Progenitor cell of endocrine pancreas (in vitro differentiated cells): ENCODE measurements at regions not wholly inside any gene's neighbourhood (a gene's known extent, or its start where the extent isn't known, plus 50 kb on each side); places are given as distances from the start of the nearest gene placed in this dataset.

Experiments used
- DNase-seq: peaks from one replicate; pipeline ENCODE4 v3.0.0; 2021; ENCODE audit warnings: low spot score; ENCODE audit not compliant: unreplicated experiment
- H3K27ac Mint-ChIP-seq: 2 replicates; pipeline ENCODE4 v1.8.0; 2021; ENCODE audit warnings: mild to moderate bottlenecking, moderate library complexity, mixed read lengths
- H3K27me3 Mint-ChIP-seq: 2 replicates; pipeline ENCODE4 v1.8.0; 2021; ENCODE audit warnings: mixed read lengths
- H3K36me3 Mint-ChIP-seq: 2 replicates; pipeline ENCODE4 v1.8.0; 2022; ENCODE audit warnings: mixed read lengths; ENCODE audit not compliant: insufficient read depth
- H3K4me1 Mint-ChIP-seq: 2 replicates; pipeline ENCODE4 v1.8.0; 2021; ENCODE audit warnings: low read depth, mixed read lengths
- H3K4me3 Mint-ChIP-seq: 2 replicates; pipeline ENCODE4 v1.8.0; 2021; ENCODE audit warnings: low read depth, mild to moderate bottlenecking, moderate library complexity, mixed read lengths
- H3K9me3 Mint-ChIP-seq: 2 replicates; pipeline ENCODE4 v1.8.0; 2021; ENCODE audit warnings: low read depth, mixed read lengths
- TF ChIP-seq, protein P1 (sequence below): fragments of 200-600 bp; sonication (generic); IDR thresholded peaks from one replicate; pipeline ENCODE4 v1.5.0; 2021; ENCODE audit warnings: antibody characterized with exemption, mild to moderate bottlenecking; ENCODE audit not compliant: unreplicated experiment

- no peak overlapping the region for H3K4me3 Mint-ChIP-seq
- no peaks in the 10 kb centered on the region for H3K4me1 Mint-ChIP-seq
- no peaks in the 10 kb centered on the region for H3K9me3 Mint-ChIP-seq
These were observed 314.0 kb upstream of the SMARCA2 start for GRCh38 chr9:1701113-1701512.

GRCh38 chr9:1702701-1703100 is 312.4 kb upstream of the SMARCA2 start:
- H3K27me3 Mint-ChIP-seq: no peaks in the 10 kb centered on the region

More at GRCh38 chr9:1701113-1701512, 314.0 kb upstream of the SMARCA2 start:
- DNase-seq: no peak
- TF ChIP-seq, protein P1, sequence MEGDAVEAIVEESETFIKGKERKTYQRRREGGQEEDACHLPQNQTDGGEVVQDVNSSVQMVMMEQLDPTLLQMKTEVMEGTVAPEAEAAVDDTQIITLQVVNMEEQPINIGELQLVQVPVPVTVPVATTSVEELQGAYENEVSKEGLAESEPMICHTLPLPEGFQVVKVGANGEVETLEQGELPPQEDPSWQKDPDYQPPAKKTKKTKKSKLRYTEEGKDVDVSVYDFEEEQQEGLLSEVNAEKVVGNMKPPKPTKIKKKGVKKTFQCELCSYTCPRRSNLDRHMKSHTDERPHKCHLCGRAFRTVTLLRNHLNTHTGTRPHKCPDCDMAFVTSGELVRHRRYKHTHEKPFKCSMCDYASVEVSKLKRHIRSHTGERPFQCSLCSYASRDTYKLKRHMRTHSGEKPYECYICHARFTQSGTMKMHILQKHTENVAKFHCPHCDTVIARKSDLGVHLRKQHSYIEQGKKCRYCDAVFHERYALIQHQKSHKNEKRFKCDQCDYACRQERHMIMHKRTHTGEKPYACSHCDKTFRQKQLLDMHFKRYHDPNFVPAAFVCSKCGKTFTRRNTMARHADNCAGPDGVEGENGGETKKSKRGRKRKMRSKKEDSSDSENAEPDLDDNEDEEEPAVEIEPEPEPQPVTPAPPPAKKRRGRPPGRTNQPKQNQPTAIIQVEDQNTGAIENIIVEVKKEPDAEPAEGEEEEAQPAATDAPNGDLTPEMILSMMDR: no peak
- Mint-ChIP-seq H3K27ac (no peak overlapping the region), H3K36me3 (no peaks in the 10 kb centered on the region), H3K27me3 (no peaks in the 10 kb centered on the region)

DNA sequence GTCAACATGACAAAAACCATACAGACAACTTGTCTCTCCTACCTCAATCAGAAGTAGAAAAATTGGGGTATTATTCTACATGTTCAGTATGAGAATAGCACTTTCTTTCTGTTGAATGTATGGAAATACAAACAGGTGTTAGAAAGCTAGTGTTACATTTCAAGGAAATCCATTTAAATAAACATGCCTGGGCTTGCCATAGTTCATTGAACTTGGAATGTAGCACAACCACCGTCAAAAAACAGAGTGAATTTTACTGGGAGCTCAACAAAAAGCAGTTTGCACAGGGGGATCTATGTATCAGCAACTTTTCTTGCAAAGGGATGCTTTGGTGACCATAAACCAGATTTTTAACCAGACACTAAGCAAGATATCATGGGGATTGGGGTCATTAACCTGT is 307.9 kb upstream of the SMARCA2 start:
- H3K4me1 Mint-ChIP-seq: no peaks in the 10 kb centered on the region
- H3K27ac Mint-ChIP-seq: no peak overlapping the region
- TF ChIP-seq, protein P1: no peak
- H3K4me3 Mint-ChIP-seq: no peak overlapping the region
- peaks cover 9% of the 10 kb centered on the region for H3K27me3 Mint-ChIP-seq
- no peaks in the 10 kb centered on the region for H3K36me3 Mint-ChIP-seq
- no peak for DNase-seq
- no peaks in the 10 kb centered on the region for H3K9me3 Mint-ChIP-seq

More at GRCh38 chr9:1702701-1703100, 312.4 kb upstream of the SMARCA2 start:
- TF ChIP-seq, protein P1: no peak
- Mint-ChIP-seq H3K4me1 (no peaks in the 10 kb centered on the region), H3K27ac (no peak overlapping the region), H3K36me3 (no peaks in the 10 kb centered on the region), H3K4me3 (no peak overlapping the region), H3K9me3 (no peaks in the 10 kb centered on the region)
- DNase-seq: no peak

GRCh38 chr9:1708219-1708618 is 306.9 kb upstream of the SMARCA2 start:
- H3K4me3 Mint-ChIP-seq: no peak overlapping the region
- H3K9me3 Mint-ChIP-seq: no peaks in the 10 kb centered on the region
- H3K27me3 Mint-ChIP-seq: peaks cover 11% of the 10 kb centered on the region
- DNase-seq: no peak
- no peaks in the 10 kb centered on the region for H3K36me3 Mint-ChIP-seq
- TF ChIP-seq, protein P1: no peak
- H3K4me1 Mint-ChIP-seq: no peaks in the 10 kb centered on the region
- H3K27ac Mint-ChIP-seq: no peak overlapping the region

- Mint-ChIP-seq H3K4me3 (no peak overlapping the region), H3K27ac (no peak overlapping the region), H3K9me3 (no peaks in the 10 kb centered on the region), H3K27me3 (peaks cover 11% of the 10 kb centered on the region), H3K4me1 (no peaks in the 10 kb centered on the region), H3K36me3 (no peaks in the 10 kb centered on the region)
- DNase-seq: no peak
- TF ChIP-seq, protein P1: peak; percentile 44
These were observed 305.8 kb upstream of the SMARCA2 start for GRCh38 chr9:1709347-1709746.
